ENCODE measurements at regions not wholly inside any gene's neighbourhood (a gene's known extent, or its start where the extent isn't known, plus 50 kb on each side); places are given as distances from the start of the nearest gene placed in this dataset.

- Histone ChIP-seq H2BK20ac (ENCODE audit: low read depth, low read length, poor library complexity, severe bottlenecking) (no peak overlapping the region), H3T11ph (ENCODE audit: low read length) (no peak overlapping the region), H4K20me1 (ENCODE audit: control insufficient read depth, insufficient read depth, insufficient read length) (no peaks in the 10 kb centered on the region), H4K8ac (replicated peaks; ENCODE audit: insufficient read length, low read depth, low read length) (no peak overlapping the region), H3K79me2 (ENCODE audit: insufficient read depth, low read length) (no peaks in the 10 kb centered on the region; the same call in 1 of the 2 replicates), H3K18ac (ENCODE audit: insufficient read length, low read depth, low read length) (no peak overlapping the region), H3K23ac (ENCODE audit: insufficient read length, low read depth, low read length) (no peak overlapping the region), H2BK5ac (ENCODE audit: insufficient read length, low read length) (no peak overlapping the region), H3K79me1 (ENCODE audit: insufficient read depth, low read depth, low read length, poor library complexity, severe bottlenecking) (no peaks in the 10 kb centered on the region), H2AFZ (ENCODE audit: low read length) (no peak overlapping the region), H3K4ac (ENCODE audit: low read depth, low read length) (no peak overlapping the region), H3K4me2 (ENCODE audit: insufficient read depth, insufficient read length, low read length) (no peak overlapping the region), H3K14ac (ENCODE audit: insufficient read depth, low read length) (no peak overlapping the region), H3K27ac (ENCODE audit: insufficient read length, low read depth, low read length) (no peak overlapping the region), H2BK12ac (ENCODE audit: insufficient read length, low read depth, low read length) (no peak overlapping the region), H4K91ac (ENCODE audit: insufficient read length, low read depth, low read length) (no peak overlapping the region), H3K9me3 (ENCODE audit: control insufficient read depth, low read depth, low read length) (no peaks in the 10 kb centered on the region), H3K27me3 (ENCODE audit: insufficient read depth, low read length) (no peaks in the 10 kb centered on the region), H2AK5ac (ENCODE audit: insufficient read length, low read length) (no peak overlapping the region), H3K23me2 (ENCODE audit: insufficient read length, low read depth, low read length, poor library complexity, severe bottlenecking) (no peaks in the 10 kb centered on the region), H3K9ac (ENCODE audit: extremely low read depth, insufficient read length, low read length) (no peak overlapping the region), H2BK120ac (ENCODE audit: low read depth, low read length, poor library complexity, severe bottlenecking) (no peak overlapping the region), H3K56ac (ENCODE audit: insufficient read length, low read depth, low read length) (no peak overlapping the region), H4K5ac (ENCODE audit: insufficient read length, low read depth, low read length) (no peak overlapping the region), H3K4me1 (ENCODE audit: insufficient read depth, low read length) (no peaks in the 10 kb centered on the region), H2BK15ac (ENCODE audit: low read depth, low read length) (no peak overlapping the region)
- Mint-ChIP-seq H3K9me3 (peaks cover 0 to under 1% of the 10 kb centered on the region in 2 experiments; a peak in 1 of 5 replicates), H3K36me3 (ENCODE audit: insufficient read depth in 1 of 3, low read depth in 3 of 3) (no peaks in the 10 kb centered on the region), H3K4me1 (no peaks in the 10 kb centered on the region), H3K27me3 (ENCODE audit: low read depth) (no peaks in the 10 kb centered on the region), H3K4me3 (no peak overlapping the region), H3K27ac (no peak overlapping the region)
- DNase-seq: no peak
- no CpG with 5 or more reads among the region's 4 CpGs for WGBS (ENCODE audit: extremely low coverage, insufficient read length, low lambda C conversion rate)
- no peak for TF ChIP-seq CTCF (conservative IDR thresholded peaks at IDR 0.05)
Observed at GRCh38 chr13:47251771-47252170, 354.9 kb upstream of the HTR2A start.

Data from H9 (cell line).